HepG2 (cell line): ENCODE measurements at regions not wholly inside any gene's neighbourhood (a gene's known extent, or its start where the extent isn't known, plus 50 kb on each side); places are given as distances from the start of the nearest gene placed in this dataset.

Experiments
- CC2D1A ChIP-seq: sonication (generic); formaldehyde crosslinking; IDR thresholded peaks from 2 replicates; pipeline ENCODE4 v1.8.1; 2023; ENCODE audit warnings: mild to moderate bottlenecking, missing genetic modification reagents
- CENPX ChIP-seq: sonication (generic); formaldehyde crosslinking; IDR thresholded peaks from 2 replicates; pipeline ENCODE4 v1.9.0; 2021; ENCODE audit warnings: mild to moderate bottlenecking, missing genetic modification reagents, moderate library complexity
- CTCF ChIP-seq: sonication (generic); formaldehyde crosslinking; IDR thresholded peaks from 2 replicates; pipeline ENCODE4 v1.5.0; 2020; ENCODE audit warnings: mild to moderate bottlenecking, missing genetic modification reagents, moderate library complexity
- DNMT1 ChIP-seq: sonication (generic); formaldehyde crosslinking; IDR thresholded peaks from 2 replicates; pipeline ENCODE4 v1.5.1; 2020; ENCODE audit warnings: mild to moderate bottlenecking, missing genetic modification reagents
- ELF1 ChIP-seq: sonication (generic); formaldehyde crosslinking; IDR thresholded peaks from 2 replicates; pipeline ENCODE4 v1.4.0; 2020; ENCODE audit warnings: missing genetic modification reagents
- EZH2 ChIP-seq: conservative IDR thresholded peaks from 2 replicates; pipeline ENCODE4 v1.6.1; 2012; ENCODE audit warnings: mild to moderate bottlenecking, low read depth, low read length, moderate library complexity
- HNF4G ChIP-seq, 2 experiments: sonication (generic) in 1 of 2; formaldehyde crosslinking in 1 of 2; IDR thresholded peaks; 2 replicates each; pipeline versions ENCODE4 v1.4.0 to v1.6.1; 2011 to 2020; ENCODE audit warnings: borderline replicate concordance in 2 of 2, low read depth in 2 of 2, mild to moderate bottlenecking in 2 of 2, low read length in 1 of 2, missing genetic modification reagents in 1 of 2, moderate library complexity in 1 of 2
- JUND ChIP-seq: sonication (generic); formaldehyde crosslinking; IDR thresholded peaks from 2 replicates; pipeline ENCODE4 v1.8.0; 2022; ENCODE audit warnings: mild to moderate bottlenecking, missing genetic modification reagents
- POLR2A ChIP-seq, 2 experiments: IDR thresholded peaks; 2 replicates each; pipeline ENCODE4 v1.6.1; 2011; ENCODE audit warnings: low read depth in 2 of 2, low read length in 2 of 2, mild to moderate bottlenecking in 1 of 2, moderate library complexity in 1 of 2; ENCODE audit not compliant: insufficient read depth in 1 of 2
- RAD21 ChIP-seq: fragments of 450-650 bp; formaldehyde crosslinking; IDR thresholded peaks from 2 replicates; pipeline ENCODE4 v1.5.0; 2020; ENCODE audit warnings: mild to moderate bottlenecking
- TCF12 ChIP-seq, 2 experiments: fragments of 450-650 bp in 1 of 2; sonication (generic) in 1 of 2; formaldehyde crosslinking in 1 of 2; IDR thresholded peaks; 2 replicates each; pipeline versions ENCODE4 v1.6.1 to v1.8.0; 2017 to 2022; ENCODE audit warnings: antibody characterized with exemption in 1 of 2, mild to moderate bottlenecking in 1 of 2, missing genetic modification reagents in 1 of 2, moderate library complexity in 1 of 2
- ZNF251 ChIP-seq: sonication (generic); formaldehyde crosslinking; IDR thresholded peaks from 2 replicates; pipeline ENCODE4 v1.9.0; 2021; ENCODE audit warnings: mild to moderate bottlenecking, missing genetic modification reagents
- ZSCAN30 ChIP-seq: sonication (generic); formaldehyde crosslinking; IDR thresholded peaks from 2 replicates; pipeline ENCODE4 v1.5.0; 2020; ENCODE audit warnings: mild to moderate bottlenecking, missing genetic modification reagents
- TF ChIP-seq, protein P1 (sequence below): sonication (generic); formaldehyde crosslinking; IDR thresholded peaks from 2 replicates; pipeline ENCODE4 v1.8.1; 2022; ENCODE audit warnings: low read depth, mild to moderate bottlenecking, missing genetic modification reagents

DNA sequence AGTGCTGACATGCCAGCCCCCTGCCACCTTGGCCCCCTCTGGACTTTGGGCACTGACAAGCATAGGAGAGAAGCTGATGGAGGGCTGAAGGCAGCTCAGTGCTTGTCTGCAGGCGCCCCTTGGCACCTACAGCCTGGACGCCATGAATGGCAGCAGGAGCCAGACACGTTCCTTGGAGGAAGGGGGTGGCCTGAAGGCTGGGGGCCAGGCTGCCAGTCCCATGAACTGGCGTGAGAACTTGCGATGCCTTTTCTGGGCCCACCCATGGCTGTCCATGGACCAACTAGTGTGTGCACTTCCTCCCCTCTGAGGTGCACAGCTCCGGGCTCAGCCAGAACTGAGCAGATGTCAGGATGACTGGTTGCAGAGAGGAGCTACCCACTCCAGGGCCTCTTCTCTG is 99.0 kb upstream of the RANBP6 start:
- TF ChIP-seq POLR2A (IDR thresholded peaks at IDR 0.05; ENCODE audit: insufficient read depth in 1 of 2, low read depth in 2 of 2, low read length in 2 of 2) (no peak), EZH2 (no peak), ELF1 (CRISPR knock-in tag) (no peak), DNMT1 (CRISPR knock-in tag) (no peak), HNF4G (IDR thresholded peaks at IDR 0.05; ENCODE audit: borderline replicate concordance, low read depth, low read length) (no peak), HNF4G (CRISPR knock-in tag; IDR thresholded peaks at IDR 0.05; ENCODE audit: borderline replicate concordance, low read depth) (no peak), RAD21 (no peak), TCF12 (IDR thresholded peaks at IDR 0.05) (no peak), TCF12 (CRISPR knock-in tag; IDR thresholded peaks at IDR 0.05) (no peak), JUND (CRISPR knock-in tag) (no peak), CTCF (CRISPR knock-in tag) (no peak), ZNF251 (CRISPR knock-in tag) (no peak), ZSCAN30 (CRISPR knock-in tag) (no peak), CC2D1A (CRISPR knock-in tag) (no peak), CENPX (CRISPR knock-in tag) (no peak)
- TF ChIP-seq, protein P1, sequence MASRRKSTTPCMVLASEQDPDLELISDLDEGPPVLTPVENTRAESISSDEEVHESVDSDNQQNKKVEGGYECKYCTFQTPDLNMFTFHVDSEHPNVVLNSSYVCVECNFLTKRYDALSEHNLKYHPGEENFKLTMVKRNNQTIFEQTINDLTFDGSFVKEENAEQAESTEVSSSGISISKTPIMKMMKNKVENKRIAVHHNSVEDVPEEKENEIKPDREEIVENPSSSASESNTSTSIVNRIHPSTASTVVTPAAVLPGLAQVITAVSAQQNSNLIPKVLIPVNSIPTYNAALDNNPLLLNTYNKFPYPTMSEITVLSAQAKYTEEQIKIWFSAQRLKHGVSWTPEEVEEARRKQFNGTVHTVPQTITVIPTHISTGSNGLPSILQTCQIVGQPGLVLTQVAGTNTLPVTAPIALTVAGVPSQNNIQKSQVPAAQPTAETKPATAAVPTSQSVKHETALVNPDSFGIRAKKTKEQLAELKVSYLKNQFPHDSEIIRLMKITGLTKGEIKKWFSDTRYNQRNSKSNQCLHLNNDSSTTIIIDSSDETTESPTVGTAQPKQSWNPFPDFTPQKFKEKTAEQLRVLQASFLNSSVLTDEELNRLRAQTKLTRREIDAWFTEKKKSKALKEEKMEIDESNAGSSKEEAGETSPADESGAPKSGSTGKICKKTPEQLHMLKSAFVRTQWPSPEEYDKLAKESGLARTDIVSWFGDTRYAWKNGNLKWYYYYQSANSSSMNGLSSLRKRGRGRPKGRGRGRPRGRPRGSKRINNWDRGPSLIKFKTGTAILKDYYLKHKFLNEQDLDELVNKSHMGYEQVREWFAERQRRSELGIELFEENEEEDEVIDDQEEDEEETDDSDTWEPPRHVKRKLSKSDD (CRISPR knock-in tag) = no peak
